Right ventricle myocardium superior (tissue), 1 donor: ENCODE measurements at regions not wholly inside any gene's neighbourhood (a gene's known extent, or its start where the extent isn't known, plus 50 kb on each side); places are given as distances from the start of the nearest gene placed in this dataset.

Experiments
- ATAC-seq: fragments of 200-7000 bp; cut with Tn5 transposase; one replicate; pipeline ENCODE4 v1.9.1; 2020; ENCODE audit warnings: mild to moderate bottlenecking; ENCODE audit not compliant: poor library complexity
- DNase-seq: peaks from one replicate; pipeline ENCODE4 v3.0.0-alpha.2; 2020
- intact Hi-C: fragments of 100-400 bp; cut with DNase I; formaldehyde crosslinking; loops from one replicate; pipeline ENCODE4 v1.11.2; 2022
- donor health status: DM: no; HTN: yes; CAD: no; lungs with severe emphysema.

DNA sequence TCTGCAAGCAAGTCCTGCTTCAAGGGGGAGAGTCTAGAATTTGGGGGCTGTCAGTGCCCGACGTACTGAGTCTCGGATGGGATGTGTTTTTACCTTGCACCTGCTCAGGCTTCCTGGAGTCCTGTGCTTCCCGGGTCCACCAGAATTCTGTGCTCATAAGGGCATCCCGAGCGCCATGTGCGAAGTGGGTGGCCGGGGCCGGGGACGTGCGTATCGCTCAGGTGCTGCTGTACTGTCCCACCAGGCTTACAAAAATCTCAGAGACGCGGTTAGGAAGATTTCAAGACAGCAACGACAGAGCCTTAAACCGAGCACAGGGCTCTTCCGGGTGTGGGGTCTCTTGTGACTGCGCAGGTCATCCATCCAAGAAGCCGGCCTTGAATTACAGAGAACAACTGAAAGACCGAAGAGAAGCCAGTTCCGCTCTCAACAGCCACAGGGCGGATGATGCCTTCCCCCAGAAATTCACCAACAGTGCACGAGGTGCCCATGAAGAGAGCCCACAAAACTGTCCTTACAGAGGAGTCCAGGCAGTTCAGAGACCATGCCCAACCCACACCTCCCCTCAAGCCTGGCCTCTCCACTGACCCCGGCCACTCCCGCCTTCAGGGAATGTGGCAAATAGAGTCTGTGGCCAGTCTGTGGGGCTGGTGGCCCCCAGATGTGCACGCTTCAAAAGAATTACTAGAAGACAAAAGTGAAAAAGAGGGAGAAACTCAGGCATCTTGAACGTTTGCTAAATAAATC, 104.7 kb downstream of the PXDC1 start:
- no peak for ATAC-seq
- no peak for DNase-seq
- intact Hi-C loops, result no loop called here

DNA sequence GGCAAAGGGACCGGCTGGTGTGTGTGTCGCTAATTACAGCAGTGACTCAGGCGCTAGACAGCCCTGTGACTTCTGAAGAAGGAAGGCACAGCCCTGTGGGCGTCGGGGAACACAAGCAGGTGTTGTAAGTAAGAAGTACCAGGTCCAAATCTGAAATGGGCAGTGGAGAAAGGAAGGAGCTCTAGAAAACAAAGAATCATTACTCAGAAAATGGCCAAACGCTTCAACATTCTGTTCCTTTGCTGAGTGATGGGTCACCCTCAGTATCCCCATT, 106.8 kb downstream of the PXDC1 start:
- intact Hi-C loops, result no loop called here
- no peak for ATAC-seq
- no peak for DNase-seq

DNA sequence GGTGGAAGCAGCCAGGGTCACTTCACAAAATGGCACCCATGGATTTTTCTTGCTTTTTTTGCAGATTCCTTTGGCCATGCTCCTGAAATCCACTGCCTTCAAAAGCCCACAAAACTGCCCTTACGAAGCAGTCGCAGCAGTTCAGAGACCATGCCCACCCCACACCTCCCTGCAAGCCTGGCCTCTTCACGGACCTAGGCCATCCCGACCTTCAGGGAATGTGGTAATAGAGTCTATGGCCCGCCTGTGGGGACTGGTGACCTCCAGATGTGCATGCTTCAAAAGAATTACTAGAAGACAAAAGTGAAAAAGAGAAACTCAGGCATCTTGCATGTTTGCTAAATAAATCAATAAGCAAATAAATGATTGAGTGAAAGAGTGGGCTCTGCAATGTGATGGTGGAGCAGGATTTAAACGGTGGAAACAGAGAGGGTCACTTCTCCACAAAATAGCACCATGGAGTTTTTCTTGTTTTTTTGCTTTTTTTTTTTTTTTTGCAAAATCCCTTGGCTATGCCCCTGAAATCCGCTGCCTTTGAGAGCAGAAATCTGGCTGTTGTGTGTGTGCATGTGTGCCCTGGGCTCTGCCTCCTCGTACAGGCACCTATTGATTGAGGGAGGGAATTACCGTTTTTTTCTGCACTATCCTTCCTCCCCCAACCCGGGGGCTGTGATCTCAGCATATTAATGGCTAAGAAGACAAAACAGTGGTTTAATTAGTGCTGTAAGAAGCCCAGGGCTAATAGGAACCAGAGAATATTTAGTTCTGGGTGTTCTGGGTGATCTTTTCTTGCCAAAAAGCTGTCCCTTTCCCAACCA, 107.4 kb downstream of the PXDC1 start:
- intact Hi-C loops, result no loop called here

DNA sequence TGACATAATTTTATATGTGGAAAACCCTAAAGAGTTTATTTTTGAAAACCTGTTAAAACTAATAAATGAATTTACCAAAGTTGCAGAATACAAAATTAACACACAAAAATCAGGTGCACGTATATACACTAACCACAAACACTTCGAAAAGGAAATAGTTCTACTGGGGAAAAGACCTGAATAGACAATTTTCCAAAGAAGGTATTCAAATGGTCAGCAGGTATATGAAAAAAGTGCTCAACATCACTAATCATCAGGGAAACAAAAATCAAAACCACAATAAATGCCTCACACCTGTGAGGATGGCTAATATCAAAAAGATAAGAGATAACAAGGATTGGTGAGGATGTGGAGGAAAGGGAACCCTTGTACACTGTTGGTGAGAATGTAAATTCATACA, 110.6 kb downstream of the PXDC1 start:
- DNase-seq (no peak), ATAC-seq (no peak)
- intact Hi-C loops, result no loop called here

More for the DNA sequence above, 107.4 kb downstream of the PXDC1 start:
- no peak for ATAC-seq
- DNase-seq, result no peak

DNA sequence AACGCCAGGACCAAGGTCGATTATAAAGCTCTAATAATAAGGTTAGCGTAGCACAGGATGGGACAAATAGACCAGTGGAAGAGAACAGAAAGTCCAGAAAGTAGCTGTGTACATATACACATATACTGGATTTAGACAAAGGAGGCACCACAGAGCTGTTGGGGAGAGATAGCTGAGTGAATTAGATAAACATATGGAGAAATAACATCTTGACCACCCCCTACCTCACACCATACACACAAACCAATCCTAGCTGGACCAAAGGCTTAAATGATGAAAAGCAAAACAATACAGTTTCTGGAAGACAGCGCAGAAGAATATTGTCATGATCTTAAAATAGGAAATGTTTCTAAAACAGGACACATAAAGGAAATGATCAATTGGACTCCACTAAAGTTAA, 112.9 kb downstream of the PXDC1 start:
- no peak for DNase-seq
- ATAC-seq, result no peak
- intact Hi-C loops, result no loop called here

DNA sequence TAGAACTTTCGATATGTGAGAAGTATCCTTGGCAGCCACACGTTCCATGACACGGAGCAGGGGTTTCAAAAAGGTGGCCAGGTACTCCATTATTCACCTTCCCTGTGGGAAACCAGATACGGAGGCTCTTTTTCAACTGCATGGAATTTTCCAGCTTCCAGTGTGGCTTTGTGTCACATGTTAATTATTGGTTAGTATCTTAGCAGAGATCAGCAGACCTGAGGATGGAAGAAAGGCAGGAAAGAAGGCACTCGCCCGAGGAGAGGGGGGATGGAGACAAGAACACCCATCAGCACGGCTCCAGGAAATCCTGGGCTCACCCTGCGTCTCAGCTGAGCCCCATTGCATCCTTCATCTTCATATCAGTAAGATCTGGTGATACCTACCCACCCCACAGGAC, 115.5 kb downstream of the PXDC1 start:
- intact Hi-C loops, result no loop called here
- no peak for ATAC-seq

DNA sequence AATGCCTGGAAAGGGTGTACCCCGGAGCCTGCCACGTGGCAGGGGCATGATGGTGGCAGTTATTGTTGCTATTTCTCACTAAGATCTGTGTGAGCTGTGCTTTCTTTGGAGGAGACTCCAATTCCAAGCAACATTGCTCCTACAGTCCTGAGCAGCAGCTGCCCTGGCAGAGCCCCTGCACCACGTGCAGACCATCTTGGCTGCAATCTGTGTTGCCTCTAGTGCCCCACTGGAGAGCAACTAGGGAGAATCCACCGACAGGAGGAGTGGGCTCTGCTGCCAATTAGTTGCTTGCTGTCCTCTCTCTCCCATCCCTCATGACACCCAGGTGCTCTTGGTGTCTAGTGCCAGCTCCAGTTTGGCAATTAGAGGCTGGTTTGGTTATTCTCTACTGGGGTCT, 116.0 kb downstream of the PXDC1 start:
- DNase-seq, result no peak
- ATAC-seq, result no peak
- intact Hi-C loops, result no loop called here

More for the DNA sequence above, 115.5 kb downstream of the PXDC1 start:
- DNase-seq, result no peak

DNA sequence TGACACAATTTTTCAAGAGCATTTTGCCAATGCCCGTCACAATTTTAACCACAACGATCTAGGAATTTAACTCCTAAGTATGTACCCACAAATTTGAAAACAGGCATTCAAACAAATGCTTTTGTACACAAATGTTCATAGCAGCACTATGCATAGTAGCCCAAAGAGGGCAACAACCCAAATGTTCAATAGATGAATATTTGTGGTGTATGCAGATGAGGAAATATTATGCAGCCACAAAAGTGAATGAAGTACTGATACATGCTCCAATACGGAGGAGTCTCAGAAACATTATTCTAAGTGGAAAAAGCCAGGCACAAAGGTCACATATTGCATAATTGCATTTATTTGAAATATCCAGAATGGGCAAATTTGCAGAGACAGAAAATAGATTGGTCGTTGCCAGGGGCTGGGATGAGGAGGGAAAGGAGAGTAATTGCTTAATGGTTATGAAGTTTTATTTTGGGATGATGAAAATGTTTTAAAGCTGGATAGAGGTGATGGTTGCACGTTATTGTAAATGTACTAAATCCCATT, 117.2 kb downstream of the PXDC1 start:
- ATAC-seq (no peak), DNase-seq (no peak)
- intact Hi-C loops, result no loop called here

DNA sequence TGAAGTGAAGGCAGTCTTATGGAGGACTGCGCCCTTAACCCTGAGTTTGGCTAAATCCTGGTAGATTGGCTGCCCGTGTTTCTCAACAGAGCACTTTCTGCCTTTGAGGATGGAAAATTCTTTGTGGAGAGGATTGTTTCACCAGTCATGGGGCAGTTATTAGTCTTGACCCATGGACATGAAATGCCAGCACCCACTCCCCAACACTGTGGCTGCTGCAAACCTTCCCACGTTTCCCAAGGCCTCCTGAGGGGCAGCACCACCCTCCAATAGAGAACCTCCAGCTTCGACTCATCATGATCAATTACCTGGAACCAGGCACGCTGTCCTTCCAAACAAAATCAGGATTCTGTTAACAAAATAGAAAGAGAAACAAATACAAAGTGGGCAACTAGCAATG, 117.8 kb downstream of the PXDC1 start:
- ATAC-seq, result no peak
- intact Hi-C loops, result no loop called here
- DNase-seq, result no peak

DNA sequence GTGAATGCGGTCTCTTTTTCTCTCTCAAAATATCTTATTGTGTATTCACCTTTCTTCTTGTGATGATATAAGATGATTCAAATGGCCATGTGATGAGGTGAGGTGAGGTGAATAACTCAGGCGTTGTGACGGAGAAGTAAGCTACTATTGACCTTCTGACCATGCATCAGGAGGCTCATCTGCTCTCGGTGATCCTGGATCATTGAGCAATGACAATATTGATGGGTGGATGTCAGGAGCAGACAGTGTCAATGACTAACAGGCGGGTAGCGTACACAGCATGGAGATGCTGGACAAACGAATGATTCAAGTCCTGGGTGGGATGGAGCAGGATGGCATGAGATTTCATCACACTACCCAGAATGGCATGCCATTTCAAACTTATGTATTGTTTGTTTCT, 119.6 kb downstream of the PXDC1 start:
- DNase-seq, result no peak
- no peak for ATAC-seq
- intact Hi-C loops, result no loop called here

DNA sequence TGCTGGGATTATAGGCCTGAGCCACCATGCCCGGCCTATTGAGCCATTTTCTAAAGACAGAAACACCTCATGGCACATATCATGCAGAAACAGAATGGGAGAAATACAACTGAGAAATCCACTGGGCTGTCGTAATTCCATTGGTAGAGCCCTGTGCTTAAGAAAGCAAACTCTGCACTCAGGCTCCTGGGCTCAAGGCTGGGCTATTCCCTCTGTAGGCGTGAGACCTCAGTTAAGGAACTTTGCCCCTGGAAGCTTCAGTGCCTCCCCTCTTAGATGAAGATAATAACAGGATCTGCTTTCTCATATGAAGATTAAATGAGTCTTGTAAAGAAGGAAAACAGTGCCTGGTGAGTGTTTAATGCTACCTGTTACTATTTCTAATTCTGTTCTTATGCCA, 120.3 kb downstream of the PXDC1 start:
- intact Hi-C loops, result no loop called here
- DNase-seq, result no peak
- ATAC-seq, result no peak

DNA sequence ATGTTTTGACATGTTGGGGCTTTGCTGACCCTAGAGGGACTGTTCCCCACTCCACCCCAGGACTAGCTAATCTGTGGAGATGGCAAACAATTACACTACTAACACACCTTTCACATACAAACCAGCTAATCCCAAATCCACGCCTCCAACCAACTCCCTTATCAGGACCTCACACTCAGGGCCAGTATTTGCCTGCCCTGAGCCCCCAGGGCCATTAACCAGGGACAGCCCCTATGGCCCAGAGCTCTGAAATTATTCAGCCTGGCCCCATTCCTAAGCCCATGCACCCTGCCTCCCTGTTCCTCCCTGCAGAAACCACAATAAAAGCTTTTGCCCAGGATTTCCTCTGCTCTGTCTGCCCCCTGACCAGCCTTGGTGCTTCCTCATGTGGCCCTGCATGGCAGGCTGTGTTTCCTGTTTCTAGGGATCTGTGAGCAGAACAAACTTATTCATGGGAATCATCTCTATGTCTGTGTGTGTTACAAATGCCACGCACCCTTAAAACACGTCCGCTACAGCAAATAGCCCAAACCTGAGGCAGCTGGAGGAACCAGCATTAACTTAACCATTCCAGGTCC, 121.2 kb downstream of the PXDC1 start:
- DNase-seq, result no peak
- intact Hi-C loops, result no loop called here
- no peak for ATAC-seq

DNA sequence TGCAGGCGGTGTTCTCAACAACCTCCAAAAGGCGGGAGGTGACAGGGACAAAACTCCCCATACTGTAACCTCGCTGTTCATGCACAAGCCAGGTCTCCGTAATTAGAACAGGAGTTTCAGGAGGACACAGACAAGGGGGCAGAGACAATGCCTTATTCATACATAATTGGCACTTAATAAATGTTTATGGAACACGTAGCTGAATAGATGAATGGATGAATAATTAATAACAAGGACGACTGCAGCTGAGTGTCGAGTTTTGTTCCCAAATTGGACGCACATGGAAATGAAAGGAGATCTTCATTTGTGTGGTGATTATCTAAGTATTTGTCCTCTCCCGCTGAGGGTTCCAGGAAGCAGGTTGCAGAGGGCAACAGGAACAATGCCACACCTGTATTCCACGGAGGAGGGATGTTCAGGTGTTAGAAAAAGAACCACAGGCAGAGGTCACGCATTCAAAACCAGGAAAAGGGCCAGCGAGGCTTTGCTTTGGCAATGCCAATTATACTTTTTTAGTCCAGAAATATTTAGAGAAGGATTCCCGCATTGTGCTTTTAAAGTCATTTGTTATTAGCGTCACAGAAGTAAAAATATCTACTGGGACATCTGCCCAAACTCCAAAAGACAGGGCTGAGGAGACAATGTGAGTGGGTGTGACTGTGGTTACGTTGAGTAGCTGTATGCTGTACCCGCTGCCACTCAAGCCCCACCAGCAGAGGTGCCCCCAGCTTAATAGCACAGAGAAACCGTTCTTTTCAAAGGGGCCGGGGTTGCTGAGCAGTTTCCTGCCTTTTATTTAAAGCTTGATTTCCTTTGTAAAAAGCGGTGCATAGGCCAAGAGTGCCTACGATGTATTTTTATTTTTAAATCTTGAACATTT, 123.3 kb downstream of the PXDC1 start:
- intact Hi-C loops, result no loop called here
- DNase-seq (no peak), ATAC-seq (no peak)

DNA sequence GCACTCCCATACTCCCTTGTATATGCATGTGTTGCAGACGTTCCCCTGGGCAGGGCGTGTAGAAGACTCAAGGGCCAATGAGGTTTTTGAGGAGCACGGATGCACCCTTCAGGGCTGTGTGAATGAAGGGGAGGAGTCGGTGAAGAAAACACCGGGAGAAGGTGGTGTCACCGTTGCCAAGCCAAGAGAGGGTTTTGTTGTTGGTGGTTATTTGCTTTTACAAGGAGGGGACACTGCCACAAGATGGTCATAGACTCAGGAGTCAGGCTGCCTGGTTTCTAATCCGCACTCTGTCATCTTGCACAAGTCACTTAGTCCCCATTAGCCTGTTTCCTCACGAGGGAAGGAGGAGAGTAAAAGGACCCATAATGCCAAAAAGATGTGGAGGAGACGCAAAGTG, 124.0 kb downstream of the PXDC1 start:
- ATAC-seq (no peak), DNase-seq (no peak)
- intact Hi-C loops, result no loop called here

DNA sequence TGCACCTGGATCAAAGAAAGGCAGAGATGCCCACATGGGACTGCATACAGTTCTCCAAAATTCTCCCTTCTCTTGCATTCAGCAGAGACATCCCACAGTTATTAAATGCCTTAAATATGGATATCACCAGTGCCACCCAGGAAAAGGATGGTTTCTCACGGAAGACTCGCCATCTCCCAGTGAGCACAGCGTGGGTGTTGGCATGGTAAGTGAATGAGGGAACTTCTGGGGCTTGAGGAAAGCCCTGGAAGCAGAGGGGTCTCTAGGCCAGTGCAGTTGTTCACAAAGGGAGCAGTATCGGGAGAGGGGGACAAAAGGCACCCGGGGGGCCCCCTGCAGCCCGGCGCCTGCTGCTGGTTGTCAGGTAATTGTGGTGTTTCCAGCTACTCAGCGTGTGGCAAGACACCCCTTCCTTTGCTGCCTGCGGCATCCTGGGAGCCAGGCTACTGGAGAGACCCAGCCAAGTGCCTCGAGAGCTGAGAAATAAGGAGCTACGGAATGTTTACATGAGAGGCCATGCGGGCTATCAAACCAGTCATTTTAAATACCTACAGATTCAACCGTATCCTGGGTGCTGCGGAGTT, 125.4 kb downstream of the PXDC1 start:
- intact Hi-C loops, result no loop called here
- ATAC-seq (no peak), DNase-seq (no peak)

DNA sequence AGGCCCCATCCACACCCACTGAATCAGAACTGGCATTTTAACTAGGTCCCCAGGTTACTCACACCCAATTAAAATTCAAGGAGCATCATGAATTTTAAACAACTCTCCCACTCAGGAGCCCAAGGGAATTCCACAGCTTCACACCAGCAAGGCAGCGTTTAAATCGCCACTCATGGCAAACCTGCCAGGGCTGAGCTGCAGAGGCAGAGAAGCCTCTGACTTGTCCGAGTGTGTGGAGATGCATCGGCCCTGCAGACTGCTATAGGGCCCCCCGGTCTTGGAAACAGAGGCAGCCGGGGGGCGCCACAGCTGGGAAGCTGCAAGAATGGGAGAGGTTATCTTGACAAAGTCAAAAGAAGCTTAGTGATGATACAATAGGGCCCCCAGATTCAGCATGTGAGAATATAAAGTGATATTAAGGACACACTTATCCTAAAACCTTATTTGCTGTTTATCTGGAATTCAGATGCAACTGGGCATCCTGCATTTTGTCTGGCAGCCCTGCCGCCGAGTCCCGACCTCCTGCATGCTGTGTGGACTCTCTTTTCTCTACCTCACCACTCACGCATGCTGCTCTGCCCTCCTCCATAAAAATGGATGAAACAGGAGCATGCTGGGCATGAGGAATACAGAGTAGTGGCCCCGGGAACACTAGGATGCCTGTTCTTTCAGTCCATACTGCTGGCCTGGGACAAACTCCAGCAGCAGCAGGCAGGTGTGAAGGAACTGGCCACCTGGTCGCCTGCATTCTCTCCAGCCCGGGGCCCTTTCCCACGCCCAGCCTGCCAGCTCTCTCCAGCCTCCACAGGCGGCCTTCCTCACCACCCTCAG, 126.1 kb downstream of the PXDC1 start:
- intact Hi-C loops, result no loop called here
- ATAC-seq (no peak), DNase-seq (no peak)

DNA sequence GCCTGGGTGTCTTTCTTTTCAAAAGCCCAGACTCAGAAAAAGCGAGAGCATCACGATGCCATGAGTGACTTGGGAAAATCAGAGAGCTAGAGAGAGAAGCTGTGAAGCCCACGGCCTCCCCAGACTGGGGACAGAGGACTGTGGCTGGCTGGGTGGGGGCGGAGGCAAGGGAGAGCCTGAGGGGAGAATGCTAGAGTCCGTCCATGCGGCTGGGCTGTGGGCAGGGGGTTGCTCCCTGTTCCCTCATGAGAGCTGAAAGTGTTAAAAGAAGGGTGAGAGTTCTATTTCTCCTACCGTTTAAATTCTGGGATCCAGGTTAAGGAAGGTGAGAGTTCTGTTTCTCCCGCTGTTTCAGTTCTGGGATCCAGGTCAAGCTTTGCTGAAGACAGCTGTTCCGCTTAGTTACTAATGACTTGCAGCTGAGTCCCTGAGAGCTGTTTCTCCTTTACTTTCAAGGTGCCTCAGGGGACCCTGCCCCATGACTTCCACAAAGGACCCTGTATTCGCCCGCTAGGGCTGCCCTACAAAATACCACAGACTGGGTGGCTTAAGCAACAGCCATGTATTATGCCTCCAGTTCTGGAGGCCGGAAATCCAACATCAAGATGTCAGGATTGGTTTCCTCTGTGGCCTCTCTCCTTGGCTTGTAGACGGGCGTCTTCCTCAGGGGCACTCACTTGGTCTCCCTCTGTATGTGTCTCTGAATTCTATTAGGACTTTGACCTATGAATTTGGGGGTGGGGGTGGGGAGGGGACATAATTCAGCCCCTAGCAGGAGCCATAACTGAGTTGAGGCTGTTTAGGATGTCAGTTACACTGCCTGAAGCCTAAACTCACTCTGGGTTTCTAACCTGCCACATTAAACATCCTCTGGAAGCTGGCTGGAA, 127.0 kb downstream of the PXDC1 start:
- ATAC-seq, result no peak
- no peak for DNase-seq
- intact Hi-C loops, result no loop called here
